GM12875 (cell line): ENCODE measurements at regions not wholly inside any gene's neighbourhood (a gene's known extent, or its start where the extent isn't known, plus 50 kb on each side); places are given as distances from the start of the nearest gene placed in this dataset.

ENCODE experiments used
- H3K4me3 ChIP-seq: one replicate; pipeline ENCODE4 v1.5.1; 2011; ENCODE audit warnings: low read depth, low read length, control low read depth
- TF ChIP-seq, protein P1 (sequence below): IDR thresholded peaks from 2 replicates; pipeline ENCODE4 v1.5.1; 2011; ENCODE audit warnings: low read depth, mild to moderate bottlenecking, control low read depth, inconsistent platforms, low read length, moderate library complexity, borderline replicate concordance; ENCODE audit not compliant: insufficient read depth

DNA sequence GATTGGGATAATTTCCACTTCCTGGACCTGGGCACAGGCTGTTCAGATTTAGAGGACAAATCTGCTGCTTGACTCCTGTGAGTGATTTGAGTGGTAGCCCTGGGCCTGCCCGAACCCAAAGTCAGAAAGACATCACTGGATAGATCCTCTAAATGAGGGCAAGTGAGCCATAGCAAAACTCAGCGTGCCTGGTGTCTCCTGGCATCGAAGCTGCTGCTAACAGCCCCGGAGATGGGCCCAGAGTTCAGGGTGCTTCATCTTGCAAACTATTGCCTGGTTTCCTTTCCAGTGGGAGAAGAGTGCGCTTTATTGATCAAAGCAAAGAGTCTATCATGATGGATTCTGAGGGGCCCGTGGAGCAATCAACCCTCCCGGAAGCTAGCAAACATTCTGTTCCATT is 153.1 kb upstream of the KLHL29 start:
- H3K4me3 ChIP-seq: no peak overlapping the region

DNA sequence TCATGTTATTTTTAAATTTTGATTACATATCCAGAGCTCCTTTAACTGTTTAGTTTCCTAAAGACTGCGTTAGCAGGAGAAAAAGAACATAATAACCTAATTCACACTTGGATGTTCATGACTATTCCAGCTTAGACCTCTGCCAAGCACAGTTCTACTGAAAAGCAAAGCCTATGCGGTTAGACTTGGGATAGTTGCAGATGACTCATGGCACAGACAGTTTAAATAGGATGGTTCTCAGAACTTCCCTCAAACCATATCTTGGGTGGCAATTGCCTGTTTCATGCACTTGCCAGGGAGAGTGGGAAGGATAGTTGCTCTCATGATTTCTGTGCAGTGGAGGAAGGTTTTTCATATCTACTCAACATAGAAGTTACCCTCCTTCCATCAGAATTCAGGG is 149.7 kb upstream of the KLHL29 start:
- no peak overlapping the region for H3K4me3 ChIP-seq
- TF ChIP-seq, protein P1, sequence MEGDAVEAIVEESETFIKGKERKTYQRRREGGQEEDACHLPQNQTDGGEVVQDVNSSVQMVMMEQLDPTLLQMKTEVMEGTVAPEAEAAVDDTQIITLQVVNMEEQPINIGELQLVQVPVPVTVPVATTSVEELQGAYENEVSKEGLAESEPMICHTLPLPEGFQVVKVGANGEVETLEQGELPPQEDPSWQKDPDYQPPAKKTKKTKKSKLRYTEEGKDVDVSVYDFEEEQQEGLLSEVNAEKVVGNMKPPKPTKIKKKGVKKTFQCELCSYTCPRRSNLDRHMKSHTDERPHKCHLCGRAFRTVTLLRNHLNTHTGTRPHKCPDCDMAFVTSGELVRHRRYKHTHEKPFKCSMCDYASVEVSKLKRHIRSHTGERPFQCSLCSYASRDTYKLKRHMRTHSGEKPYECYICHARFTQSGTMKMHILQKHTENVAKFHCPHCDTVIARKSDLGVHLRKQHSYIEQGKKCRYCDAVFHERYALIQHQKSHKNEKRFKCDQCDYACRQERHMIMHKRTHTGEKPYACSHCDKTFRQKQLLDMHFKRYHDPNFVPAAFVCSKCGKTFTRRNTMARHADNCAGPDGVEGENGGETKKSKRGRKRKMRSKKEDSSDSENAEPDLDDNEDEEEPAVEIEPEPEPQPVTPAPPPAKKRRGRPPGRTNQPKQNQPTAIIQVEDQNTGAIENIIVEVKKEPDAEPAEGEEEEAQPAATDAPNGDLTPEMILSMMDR: no peak

More for the DNA sequence above, 153.1 kb upstream of the KLHL29 start:
- TF ChIP-seq, protein P1: no peak

- TF ChIP-seq, protein P1: no peak
- H3K4me3 ChIP-seq: no peak overlapping the region
These were observed 149.2 kb upstream of the KLHL29 start for GRCh38 chr2:23235736-23236135.

GRCh38 chr2:23237147-23237546 is 147.8 kb upstream of the KLHL29 start:
- no peak overlapping the region for H3K4me3 ChIP-seq
- TF ChIP-seq, protein P1: no peak

DNA sequence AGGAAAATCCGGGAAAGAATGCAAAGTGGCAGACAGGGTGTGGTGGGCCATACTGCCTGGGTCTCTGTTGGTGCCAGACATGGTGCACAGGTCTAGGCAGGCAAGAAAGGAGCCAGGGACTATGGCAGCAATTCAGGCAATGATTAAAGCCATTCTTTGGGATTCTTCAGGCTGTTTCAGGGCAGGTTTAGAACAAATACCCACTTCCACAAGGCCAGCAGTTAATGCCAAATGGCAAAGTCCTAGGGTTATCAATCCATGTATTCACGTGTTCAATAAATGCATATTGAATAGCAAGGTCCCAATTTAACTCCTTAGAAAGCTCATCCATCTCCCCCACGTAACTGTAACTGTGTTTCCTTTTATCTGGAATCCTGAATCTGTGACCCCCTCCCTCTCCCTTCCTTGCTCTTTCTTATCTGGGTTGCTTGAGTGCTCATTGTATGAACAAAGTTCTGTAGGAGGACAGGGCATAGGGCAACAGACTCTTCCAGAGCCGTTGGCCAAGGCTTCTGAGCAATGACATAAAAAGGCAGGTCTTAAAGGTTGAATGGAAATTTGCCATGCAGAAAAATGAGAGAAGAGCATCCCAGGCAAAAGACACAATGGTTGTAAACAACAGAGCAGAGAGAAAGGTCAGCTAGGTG is 146.8 kb upstream of the KLHL29 start:
- H3K4me3 ChIP-seq: no peak overlapping the region
- TF ChIP-seq, protein P1: no peak

GRCh38 chr2:23239374-23239773 is 145.6 kb upstream of the KLHL29 start:
- H3K4me3 ChIP-seq: no peak overlapping the region

GRCh38 chr2:23241121-23241520 is 143.9 kb upstream of the KLHL29 start:
- TF ChIP-seq, protein P1: no peak
- no peak overlapping the region for H3K4me3 ChIP-seq

More at GRCh38 chr2:23239374-23239773, 145.6 kb upstream of the KLHL29 start:
- TF ChIP-seq, protein P1: no peak
